ENCODE measurements at regions not wholly inside any gene's neighbourhood (a gene's known extent, or its start where the extent isn't known, plus 50 kb on each side); places are given as distances from the start of the nearest gene placed in this dataset.

- TF ChIP-seq ZFYVE20 (CRISPR knock-in tag; IDR thresholded peaks at IDR 0.05; ENCODE audit: borderline replicate concordance, low read depth) (no peak), BORCS8-MEF2B (CRISPR knock-in tag; IDR thresholded peaks at IDR 0.05) (no peak), RXRB (CRISPR knock-in tag; IDR thresholded peaks at IDR 0.05; ENCODE audit: borderline replicate concordance) (peak; percentile 89), ZNF629 (CRISPR knock-in tag; conservative IDR thresholded peaks at IDR 0.05) (peak; percentile 22; the same call in 1 of the 2 replicates), TCF7L2 (IDR thresholded peaks at IDR 0.05; ENCODE audit: low read depth, low read length) (peak; percentile 93), HDAC6 (IDR thresholded peaks at IDR 0.05; ENCODE audit: low read depth, low read length) (no peak), ZSCAN25 (CRISPR knock-in tag; IDR thresholded peaks at IDR 0.05) (0 out of 2 replicates have a peak, but pooled peaks have one; percentile 33), GATAD1 (CRISPR knock-in tag; IDR thresholded peaks at IDR 0.05) (peak; percentile 75), ZNF749 (CRISPR knock-in tag; IDR thresholded peaks at IDR 0.05; ENCODE audit: borderline replicate concordance) (no peak), PAWR (CRISPR knock-in tag; IDR thresholded peaks at IDR 0.05; ENCODE audit: borderline replicate concordance) (0 out of 2 replicates have a peak, but pooled peaks have one; percentile 17), YY1 (IDR thresholded peaks at IDR 0.05; ENCODE audit: insufficient read depth, insufficient replicate concordance, low read depth, low read length) (no peak), SNAPC2 (CRISPR knock-in tag; IDR thresholded peaks at IDR 0.05) (no peak), ARID2 (CRISPR knock-in tag; IDR thresholded peaks at IDR 0.05; ENCODE audit: borderline replicate concordance) (no peak), ZNF510 (CRISPR knock-in tag; IDR thresholded peaks at IDR 0.05; ENCODE audit: low read depth) (no peak)
- TF ChIP-seq, protein P1, sequence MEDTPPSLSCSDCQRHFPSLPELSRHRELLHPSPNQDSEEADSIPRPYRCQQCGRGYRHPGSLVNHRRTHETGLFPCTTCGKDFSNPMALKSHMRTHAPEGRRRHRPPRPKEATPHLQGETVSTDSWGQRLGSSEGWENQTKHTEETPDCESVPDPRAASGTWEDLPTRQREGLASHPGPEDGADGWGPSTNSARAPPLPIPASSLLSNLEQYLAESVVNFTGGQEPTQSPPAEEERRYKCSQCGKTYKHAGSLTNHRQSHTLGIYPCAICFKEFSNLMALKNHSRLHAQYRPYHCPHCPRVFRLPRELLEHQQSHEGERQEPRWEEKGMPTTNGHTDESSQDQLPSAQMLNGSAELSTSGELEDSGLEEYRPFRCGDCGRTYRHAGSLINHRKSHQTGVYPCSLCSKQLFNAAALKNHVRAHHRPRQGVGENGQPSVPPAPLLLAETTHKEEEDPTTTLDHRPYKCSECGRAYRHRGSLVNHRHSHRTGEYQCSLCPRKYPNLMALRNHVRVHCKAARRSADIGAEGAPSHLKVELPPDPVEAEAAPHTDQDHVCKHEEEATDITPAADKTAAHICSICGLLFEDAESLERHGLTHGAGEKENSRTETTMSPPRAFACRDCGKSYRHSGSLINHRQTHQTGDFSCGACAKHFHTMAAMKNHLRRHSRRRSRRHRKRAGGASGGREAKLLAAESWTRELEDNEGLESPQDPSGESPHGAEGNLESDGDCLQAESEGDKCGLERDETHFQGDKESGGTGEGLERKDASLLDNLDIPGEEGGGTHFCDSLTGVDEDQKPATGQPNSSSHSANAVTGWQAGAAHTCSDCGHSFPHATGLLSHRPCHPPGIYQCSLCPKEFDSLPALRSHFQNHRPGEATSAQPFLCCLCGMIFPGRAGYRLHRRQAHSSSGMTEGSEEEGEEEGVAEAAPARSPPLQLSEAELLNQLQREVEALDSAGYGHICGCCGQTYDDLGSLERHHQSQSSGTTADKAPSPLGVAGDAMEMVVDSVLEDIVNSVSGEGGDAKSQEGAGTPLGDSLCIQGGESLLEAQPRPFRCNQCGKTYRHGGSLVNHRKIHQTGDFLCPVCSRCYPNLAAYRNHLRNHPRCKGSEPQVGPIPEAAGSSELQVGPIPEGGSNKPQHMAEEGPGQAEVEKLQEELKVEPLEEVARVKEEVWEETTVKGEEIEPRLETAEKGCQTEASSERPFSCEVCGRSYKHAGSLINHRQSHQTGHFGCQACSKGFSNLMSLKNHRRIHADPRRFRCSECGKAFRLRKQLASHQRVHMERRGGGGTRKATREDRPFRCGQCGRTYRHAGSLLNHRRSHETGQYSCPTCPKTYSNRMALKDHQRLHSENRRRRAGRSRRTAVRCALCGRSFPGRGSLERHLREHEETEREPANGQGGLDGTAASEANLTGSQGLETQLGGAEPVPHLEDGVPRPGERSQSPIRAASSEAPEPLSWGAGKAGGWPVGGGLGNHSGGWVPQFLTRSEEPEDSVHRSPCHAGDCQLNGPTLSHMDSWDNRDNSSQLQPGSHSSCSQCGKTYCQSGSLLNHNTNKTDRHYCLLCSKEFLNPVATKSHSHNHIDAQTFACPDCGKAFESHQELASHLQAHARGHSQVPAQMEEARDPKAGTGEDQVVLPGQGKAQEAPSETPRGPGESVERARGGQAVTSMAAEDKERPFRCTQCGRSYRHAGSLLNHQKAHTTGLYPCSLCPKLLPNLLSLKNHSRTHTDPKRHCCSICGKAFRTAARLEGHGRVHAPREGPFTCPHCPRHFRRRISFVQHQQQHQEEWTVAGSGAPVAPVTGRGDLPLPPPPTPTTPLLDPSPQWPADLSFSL (CRISPR knock-in tag; IDR thresholded peaks at IDR 0.05): no peak
- TF ChIP-seq, protein P2, sequence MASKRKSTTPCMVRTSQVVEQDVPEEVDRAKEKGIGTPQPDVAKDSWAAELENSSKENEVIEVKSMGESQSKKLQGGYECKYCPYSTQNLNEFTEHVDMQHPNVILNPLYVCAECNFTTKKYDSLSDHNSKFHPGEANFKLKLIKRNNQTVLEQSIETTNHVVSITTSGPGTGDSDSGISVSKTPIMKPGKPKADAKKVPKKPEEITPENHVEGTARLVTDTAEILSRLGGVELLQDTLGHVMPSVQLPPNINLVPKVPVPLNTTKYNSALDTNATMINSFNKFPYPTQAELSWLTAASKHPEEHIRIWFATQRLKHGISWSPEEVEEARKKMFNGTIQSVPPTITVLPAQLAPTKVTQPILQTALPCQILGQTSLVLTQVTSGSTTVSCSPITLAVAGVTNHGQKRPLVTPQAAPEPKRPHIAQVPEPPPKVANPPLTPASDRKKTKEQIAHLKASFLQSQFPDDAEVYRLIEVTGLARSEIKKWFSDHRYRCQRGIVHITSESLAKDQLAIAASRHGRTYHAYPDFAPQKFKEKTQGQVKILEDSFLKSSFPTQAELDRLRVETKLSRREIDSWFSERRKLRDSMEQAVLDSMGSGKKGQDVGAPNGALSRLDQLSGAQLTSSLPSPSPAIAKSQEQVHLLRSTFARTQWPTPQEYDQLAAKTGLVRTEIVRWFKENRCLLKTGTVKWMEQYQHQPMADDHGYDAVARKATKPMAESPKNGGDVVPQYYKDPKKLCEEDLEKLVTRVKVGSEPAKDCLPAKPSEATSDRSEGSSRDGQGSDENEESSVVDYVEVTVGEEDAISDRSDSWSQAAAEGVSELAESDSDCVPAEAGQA (IDR thresholded peaks at IDR 0.05; ENCODE audit: low read depth): no peak
- TF ChIP-seq, protein P2 (CRISPR knock-in tag; IDR thresholded peaks at IDR 0.05; ENCODE audit: borderline replicate concordance): no peak
Measured at GRCh38 chr1:56189946-56190805, 389.2 kb downstream of the PLPP3 start (continued).
